Upper lobe of left lung (tissue), 6 donors: ENCODE measurements at regions not wholly inside any gene's neighbourhood (a gene's known extent, or its start where the extent isn't known, plus 50 kb on each side); places are given as distances from the start of the nearest gene placed in this dataset.

Source experiments
- ATAC-seq, 2 donors: fragments of 200-7000 bp; cut with Tn5 transposase; one replicate each; pipeline ENCODE4 v1.9.1; 2022; ENCODE audit warnings: mild to moderate bottlenecking in 2 of 2, moderate library complexity in 2 of 2; ENCODE audit not compliant: low FRiP score in 2 of 2
- DNase-seq, 2 donors: peaks; one replicate each; pipeline ENCODE4 v3.0.0-alpha.2; 2019 to 2020
- H3K27ac ChIP-seq, 4 donors: fragments of 200-600 bp; sonication (generic); one replicate each; pipeline ENCODE4 v1.5.1; 2016 to 2019
- H3K27me3 ChIP-seq, 4 donors: fragments of 200-600 bp; sonication (generic); one replicate each; pipeline ENCODE4 v1.5.1; 2017 to 2019
- H3K36me3 ChIP-seq, 4 donors: fragments of 200-600 bp; sonication (generic); one replicate each; pipeline ENCODE4 v1.5.1; 2016 to 2019
- H3K4me1 ChIP-seq, 4 donors: fragments of 200-600 bp; sonication (generic); one replicate each; pipeline ENCODE4 v1.5.1; 2018 to 2019
- H3K4me3 ChIP-seq, 4 donors: fragments of 200-600 bp; sonication (generic); one replicate each; pipeline ENCODE4 v1.5.1; 2017 to 2019; ENCODE audit warnings: mild to moderate bottlenecking in 2 of 4, moderate library complexity in 1 of 4
- H3K9me3 ChIP-seq, 4 donors: fragments of 200-600 bp; sonication (generic); one replicate each; pipeline ENCODE4 v1.5.1; 2018 to 2019
- EP300 ChIP-seq, 4 donors: sonication (generic); formaldehyde crosslinking; IDR thresholded peaks; one replicate each; pipeline ENCODE4 v1.5.1; 2017; ENCODE audit warnings: antibody characterized with exemption in 4 of 4, control low read depth in 2 of 4
- POLR2A ChIP-seq, 4 donors: fragments of 450-650 bp; IDR thresholded peaks; one replicate each; pipeline ENCODE4 v1.5.1; 2016 to 2017; ENCODE audit warnings: antibody characterized with exemption in 4 of 4, mild to moderate bottlenecking in 2 of 4
- POLR2AphosphoS5 ChIP-seq, 2 donors: sonication (generic); formaldehyde crosslinking; IDR thresholded peaks; one replicate each; pipeline ENCODE4 v1.5.1; 2017; ENCODE audit warnings: antibody characterized with exemption in 2 of 2
- WGBS, 2 donors: methylation state at CpG; one replicate each; pipeline ENCODE4 v1.1.5; 2017 to 2018; 5-methylcytosine and 5-hydroxymethylcytosine counted together
- TF ChIP-seq, protein P1 (sequence below), 6 experiments: fragments of 450-650 bp in 4 of 6; fragments of 200-600 bp in 2 of 6; sonication (generic) in 2 of 6; IDR thresholded peaks; one replicate each; pipeline ENCODE4 v1.5.1; 2016 to 2019; ENCODE audit warnings: antibody characterized with exemption in 6 of 6
- donor health status: DM: no; HTN: no; CAD: no; lungs with moderate emphysema.
- donor health status: DM: no; HTN: yes; CAD: no; lungs with severe emphysema.

DNA sequence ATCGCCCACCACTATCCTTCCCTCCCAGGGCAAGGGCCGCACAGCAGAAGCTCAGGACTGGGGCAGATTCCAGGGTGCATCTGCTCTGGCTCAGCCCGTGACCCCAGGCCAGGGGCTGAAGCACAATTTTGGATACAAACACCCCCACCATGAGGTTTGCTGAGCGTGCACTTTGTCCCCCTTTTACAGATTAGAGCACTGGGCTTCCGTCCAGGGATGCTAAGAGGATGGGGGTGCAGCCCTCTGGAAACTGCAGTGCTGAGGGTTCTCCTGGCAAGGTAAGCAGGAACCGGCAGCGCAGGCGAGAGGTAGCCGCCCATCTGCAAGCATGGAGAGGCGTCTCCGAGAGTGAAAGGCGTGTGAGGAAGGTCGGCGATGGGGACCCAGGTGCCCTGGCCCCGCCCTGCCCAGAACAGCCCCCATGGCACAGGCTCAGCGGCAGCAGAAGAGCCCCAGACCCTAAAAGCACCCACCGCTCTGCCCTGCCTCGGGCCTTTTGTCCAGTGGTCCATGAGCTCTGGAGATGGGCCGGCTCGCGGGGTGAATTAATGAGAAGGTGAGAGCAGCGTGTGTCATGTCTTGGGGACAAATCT is 54.5 kb upstream of the OLFM1 start:
- 80 to 82% methylated on average over 22 of the region's 22 CpGs for WGBS, 2 donors
- Histone ChIP-seq H3K4me3 (no peak overlapping the region), H3K9me3 (no peaks in the 10 kb centered on the region), H3K27ac (no peak overlapping the region), H3K27me3 (no peaks in the 10 kb centered on the region), H3K4me1 (no peaks in the 10 kb centered on the region), H3K36me3 (no peaks in the 10 kb centered on the region)
- DNase-seq, result peak in 1 of 2 donors; percentile 61
- ATAC-seq, result no peak
- TF ChIP-seq EP300 (IDR thresholded peaks at IDR 0.05), result no peak
- TF ChIP-seq POLR2AphosphoS5 (IDR thresholded peaks at IDR 0.05), result no peak
- TF ChIP-seq POLR2A (IDR thresholded peaks at IDR 0.05), result no peak
- TF ChIP-seq, protein P1, sequence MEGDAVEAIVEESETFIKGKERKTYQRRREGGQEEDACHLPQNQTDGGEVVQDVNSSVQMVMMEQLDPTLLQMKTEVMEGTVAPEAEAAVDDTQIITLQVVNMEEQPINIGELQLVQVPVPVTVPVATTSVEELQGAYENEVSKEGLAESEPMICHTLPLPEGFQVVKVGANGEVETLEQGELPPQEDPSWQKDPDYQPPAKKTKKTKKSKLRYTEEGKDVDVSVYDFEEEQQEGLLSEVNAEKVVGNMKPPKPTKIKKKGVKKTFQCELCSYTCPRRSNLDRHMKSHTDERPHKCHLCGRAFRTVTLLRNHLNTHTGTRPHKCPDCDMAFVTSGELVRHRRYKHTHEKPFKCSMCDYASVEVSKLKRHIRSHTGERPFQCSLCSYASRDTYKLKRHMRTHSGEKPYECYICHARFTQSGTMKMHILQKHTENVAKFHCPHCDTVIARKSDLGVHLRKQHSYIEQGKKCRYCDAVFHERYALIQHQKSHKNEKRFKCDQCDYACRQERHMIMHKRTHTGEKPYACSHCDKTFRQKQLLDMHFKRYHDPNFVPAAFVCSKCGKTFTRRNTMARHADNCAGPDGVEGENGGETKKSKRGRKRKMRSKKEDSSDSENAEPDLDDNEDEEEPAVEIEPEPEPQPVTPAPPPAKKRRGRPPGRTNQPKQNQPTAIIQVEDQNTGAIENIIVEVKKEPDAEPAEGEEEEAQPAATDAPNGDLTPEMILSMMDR (IDR thresholded peaks at IDR 0.05), result no peak

DNA sequence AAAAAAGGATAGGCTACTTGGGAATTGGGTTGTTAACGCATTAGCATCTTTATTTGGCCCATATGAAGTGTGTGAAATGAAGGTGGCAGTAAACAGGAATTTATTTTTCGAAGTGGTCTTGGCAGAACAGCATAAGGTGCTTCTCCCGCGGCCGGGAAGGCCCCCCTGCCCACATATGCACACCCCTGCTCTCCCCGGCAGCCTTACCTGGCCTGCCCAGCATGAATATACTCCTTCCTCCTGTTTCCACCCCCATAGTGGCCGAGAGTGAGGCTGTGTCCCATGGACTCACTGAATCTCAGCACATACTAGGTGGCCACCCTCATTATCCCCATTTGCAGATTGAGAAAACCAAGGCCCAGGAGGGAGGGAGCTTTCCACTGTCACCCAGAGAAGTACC is 54.0 kb upstream of the OLFM1 start:
- ATAC-seq, result no peak
- Histone ChIP-seq H3K36me3 (no peaks in the 10 kb centered on the region), H3K4me3 (no peak overlapping the region), H3K9me3 (no peaks in the 10 kb centered on the region), H3K27me3 (no peaks in the 10 kb centered on the region), H3K27ac (no peak overlapping the region), H3K4me1 (no peaks in the 10 kb centered on the region)
- no peak for TF ChIP-seq POLR2AphosphoS5 (IDR thresholded peaks at IDR 0.05)
- WGBS, 2 donors, result 82 to 84% methylated on average over 7 of the region's 7 CpGs
- no peak for DNase-seq

DNA sequence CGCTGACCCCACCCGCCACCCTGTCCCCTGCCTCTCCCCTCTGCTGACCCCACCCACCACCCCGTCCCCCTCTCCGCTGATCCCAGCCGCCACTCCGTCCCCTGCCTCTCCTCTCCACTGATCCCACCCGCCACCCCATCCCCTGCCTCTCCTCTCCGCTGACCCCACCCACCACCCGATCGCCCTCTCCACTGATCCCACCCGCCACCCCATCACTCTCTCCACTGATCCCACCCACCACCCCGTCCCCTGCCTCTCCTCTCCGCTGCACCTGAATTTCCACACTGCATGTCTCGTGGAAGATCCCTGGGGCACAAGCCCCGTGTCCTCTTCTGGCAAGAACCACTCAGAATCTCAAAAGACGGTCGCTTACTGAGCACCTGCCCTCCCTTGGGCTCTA is 53.4 kb upstream of the OLFM1 start:
- TF ChIP-seq POLR2A (IDR thresholded peaks at IDR 0.05), result no peak
- no peak for TF ChIP-seq EP300 (IDR thresholded peaks at IDR 0.05)
- no peak for TF ChIP-seq POLR2AphosphoS5 (IDR thresholded peaks at IDR 0.05)
- TF ChIP-seq, protein P1 (IDR thresholded peaks at IDR 0.05), result no peak

DNA sequence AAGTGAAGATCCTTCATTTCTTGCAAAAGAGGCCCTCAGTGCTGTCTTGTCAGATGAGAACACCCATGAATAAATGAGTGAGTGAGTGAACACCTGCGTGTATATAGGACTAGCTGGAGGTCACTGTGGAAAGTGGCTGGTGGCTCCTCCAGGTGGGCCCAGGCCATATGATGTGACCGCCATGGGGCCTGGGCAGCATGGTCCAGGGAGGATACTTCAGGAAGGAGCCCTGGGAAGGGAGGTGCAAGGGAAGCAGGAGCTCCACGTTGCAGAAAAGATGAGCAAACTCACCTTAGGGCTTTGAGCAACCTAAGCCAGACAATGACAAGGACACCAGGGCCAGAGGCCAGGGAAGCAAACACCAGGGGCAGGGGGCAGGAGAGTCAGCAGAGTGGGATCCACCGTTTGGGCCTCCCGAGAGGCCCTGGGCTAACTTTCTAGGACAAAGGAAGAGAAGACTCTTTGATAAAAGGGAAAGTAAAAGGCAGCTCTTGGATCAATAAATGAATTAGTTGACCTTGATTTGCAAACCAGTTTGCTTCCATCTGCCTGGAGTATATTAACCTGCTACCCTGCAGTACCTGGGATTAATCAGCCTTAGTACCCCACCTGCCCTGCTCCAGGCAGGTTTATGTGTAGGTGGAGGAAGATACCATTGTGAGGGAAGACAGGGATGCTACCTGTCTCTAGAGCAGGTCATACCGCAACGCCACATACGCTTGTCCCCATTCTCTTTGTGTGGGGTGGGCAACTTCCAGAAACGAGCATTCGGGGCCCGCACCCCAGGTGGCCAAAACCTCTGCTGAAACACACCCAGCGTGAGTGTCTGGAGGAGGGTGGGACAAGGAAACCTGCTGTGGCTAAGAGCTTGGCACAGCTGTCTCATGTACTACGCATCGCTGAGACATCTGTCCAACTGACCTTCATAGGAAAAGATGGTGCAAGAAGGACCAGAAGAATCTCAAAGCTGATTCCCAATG is 51.4 kb upstream of the OLFM1 start:
- peak in 1 of 2 donors; percentile 9 for DNase-seq
- H3K27ac ChIP-seq, result no peak overlapping the region
- no peaks in the 10 kb centered on the region for H3K36me3 ChIP-seq
- WGBS, 2 donors, result 87 to 90% methylated on average over 14 of the region's 14 CpGs
- no peaks in the 10 kb centered on the region for H3K27me3 ChIP-seq
- H3K4me3 ChIP-seq, result no peak overlapping the region
- TF ChIP-seq, protein P1 (IDR thresholded peaks at IDR 0.05), result no peak
- TF ChIP-seq POLR2A (IDR thresholded peaks at IDR 0.05) (no peak), EP300 (IDR thresholded peaks at IDR 0.05) (no peak), POLR2AphosphoS5 (IDR thresholded peaks at IDR 0.05) (no peak)
- no peaks in the 10 kb centered on the region for H3K4me1 ChIP-seq
- H3K9me3 ChIP-seq, result no peaks in the 10 kb centered on the region
- ATAC-seq, result no peak

More for the DNA sequence above, 53.4 kb upstream of the OLFM1 start:
- Histone ChIP-seq H3K27ac (no peak overlapping the region), H3K9me3 (no peaks in the 10 kb centered on the region), H3K27me3 (no peaks in the 10 kb centered on the region), H3K36me3 (no peaks in the 10 kb centered on the region), H3K4me3 (no peak overlapping the region), H3K4me1 (no peaks in the 10 kb centered on the region)
- WGBS, 2 donors, result 82 to 86% methylated on average over 6 to 8 of the region's 17 CpGs
- no peak for ATAC-seq
- DNase-seq, result peak in 1 of 2 donors; percentile 4

DNA sequence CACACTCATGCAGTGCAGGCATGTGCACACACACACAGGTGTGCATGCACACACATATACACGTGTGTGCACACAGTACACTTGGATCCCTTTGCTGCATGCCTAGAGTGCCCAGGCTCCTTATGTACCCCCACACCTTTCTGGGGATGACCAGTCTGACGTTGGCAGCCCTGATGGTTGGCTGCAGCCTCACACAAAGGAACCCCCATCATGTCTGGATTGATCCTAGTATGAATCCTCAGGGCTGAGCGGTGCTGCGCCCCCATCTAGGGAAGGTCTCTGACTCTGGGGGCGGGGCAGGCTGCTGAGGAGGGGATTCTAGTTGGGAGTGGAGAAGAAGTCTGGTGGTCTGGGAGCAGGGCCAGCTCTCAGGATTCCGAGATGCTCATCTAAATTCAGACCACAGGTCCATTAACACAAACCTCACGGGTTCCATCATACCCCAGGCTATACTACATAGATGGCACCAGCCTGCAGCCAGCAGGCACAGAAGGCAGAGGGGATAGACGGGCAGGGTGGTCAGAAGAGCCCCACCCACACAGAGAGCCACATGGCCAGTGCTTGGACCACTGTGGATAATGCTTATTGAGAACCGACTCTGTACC is 50.5 kb upstream of the OLFM1 start:
- no peak for TF ChIP-seq POLR2A (IDR thresholded peaks at IDR 0.05)
- Histone ChIP-seq H3K27me3 (no peaks in the 10 kb centered on the region), H3K4me1 (no peaks in the 10 kb centered on the region), H3K36me3 (no peaks in the 10 kb centered on the region), H3K9me3 (no peaks in the 10 kb centered on the region), H3K4me3 (no peak overlapping the region), H3K27ac (no peak overlapping the region)
- ATAC-seq (no peak), DNase-seq (no peak)
- 72 to 81% methylated on average over 3 to 9 of the region's 9 CpGs for WGBS, 2 donors
